GM12878 (cell line): ENCODE measurements at regions not wholly inside any gene's neighbourhood (a gene's known extent, or its start where the extent isn't known, plus 50 kb on each side); places are given as distances from the start of the nearest gene placed in this dataset.

Source experiments
- ATAC-seq: fragments of 200-7000 bp; cut with Tn5 transposase; 3 replicates; pipeline ENCODE4 v1.9.1; 2020; ENCODE audit warnings: mild to moderate bottlenecking, moderate library complexity
- BruUV-seq: library from RNA; stranded (reverse); fragments of 400-500 nt; replicated peaks from 2 replicates; lab custom pipeline; 2021; lab: Mats Ljungman, UMichigan
- CTCF ChIA-PET: fragments of 300-600 bp; sonication (Branson Sonifier 250); formaldehyde crosslinking; extraction: SDS; loops from one replicate; lab custom pipeline; 2021; ENCODE audit warnings: inconsistent platforms; lab: Yijun Ruan, JAX
- POLR2A ChIA-PET: fragments of 350-600 bp; formaldehyde crosslinking; extraction: SDS; loops from one replicate; lab custom pipeline; 2021; ENCODE audit warnings: inconsistent platforms; lab: Charles Lee
- RAD21 ChIA-PET: fragments of 300-600 bp; sonication (Branson Sonifier 250); formaldehyde crosslinking; loops from one replicate; lab custom pipeline; 2023; ENCODE audit warnings: antibody characterized with exemption; ENCODE audit not compliant: unreplicated experiment; lab: Charles Lee
- SMC1A ChIA-PET: fragments of 300-600 bp; sonication (Branson Sonifier 250); formaldehyde crosslinking; loops from one replicate; lab custom pipeline; 2023; ENCODE audit not compliant: unreplicated experiment, uncharacterized antibody; lab: Charles Lee
- DNase-seq: peaks from one replicate; pipeline ENCODE4 v3.0.0-alpha.2; 2011; ENCODE audit warnings: low read depth, low spot score
- FAIRE-seq: peaks from 3 replicates; lab custom pipeline; 2011; peaks lifted over from hg19 to GRCh38; lab: Jason Lieb, UNC
- H2AFZ ChIP-seq: 2 replicates; pipeline ENCODE4 v1.6.0; 2011; ENCODE audit warnings: low read depth, low read length, control low read depth; ENCODE audit not compliant: control insufficient read depth
- H3K27ac ChIP-seq: 2 replicates; pipeline ENCODE4 v1.5.1; 2011; ENCODE audit warnings: control low read depth; ENCODE audit not compliant: control insufficient read depth, insufficient read depth
- H3K27me3 ChIP-seq, 2 experiments: replicated peaks in 1 of 2; 2 replicates each; pipeline versions ENCODE4 v1.6.0 to v1.6.1; 2011; ENCODE audit warnings: low read length in 1 of 2; ENCODE audit not compliant: control insufficient read depth in 2 of 2, insufficient read depth in 2 of 2
- H3K36me3 ChIP-seq, 2 experiments: 2 replicates each; pipeline ENCODE4 v1.5.1; 2011; ENCODE audit warnings: low read length in 1 of 2; ENCODE audit not compliant: control insufficient read depth in 2 of 2, insufficient read depth in 2 of 2
- H3K4me1 ChIP-seq: 2 replicates; pipeline ENCODE4 v1.6.1; 2011; ENCODE audit warnings: mild to moderate bottlenecking, low read length, moderate library complexity, mixed read lengths; ENCODE audit not compliant: control insufficient read depth, insufficient read depth
- H3K4me2 ChIP-seq: 2 replicates; pipeline ENCODE4 v1.6.0; 2011; ENCODE audit warnings: control low read depth; ENCODE audit not compliant: control insufficient read depth, insufficient read depth
- H3K4me3 ChIP-seq: fragments of 200-600 bp; sonication (generic); 2 replicates; pipeline ENCODE4 v1.5.1; 2016
- H3K79me2 ChIP-seq: 2 replicates; pipeline ENCODE4 v1.6.0; 2011; ENCODE audit warnings: low read length; ENCODE audit not compliant: control insufficient read depth, insufficient read depth
- H3K9ac ChIP-seq: 2 replicates; pipeline ENCODE4 v1.8.0; 2011; ENCODE audit warnings: low read length, control low read depth, mixed read lengths; ENCODE audit not compliant: control insufficient read depth, insufficient read depth
- H3K9me3 ChIP-seq: replicated peaks from 3 replicates; pipeline ENCODE4 v1.5.1; 2011; ENCODE audit warnings: mild to moderate bottlenecking, low read length; ENCODE audit not compliant: control insufficient read depth, insufficient read depth
- H4K20me1 ChIP-seq: 2 replicates; pipeline ENCODE4 v1.6.0; 2011; ENCODE audit not compliant: control insufficient read depth, insufficient read depth
- CUX1 ChIP-seq: IDR thresholded peaks from 2 replicates; pipeline ENCODE4 v1.6.1; 2012; ENCODE audit warnings: improper control_type of control experiment, low read depth, low read length; ENCODE audit not compliant: insufficient replicate concordance
- EED ChIP-seq: sonication (generic); IDR thresholded peaks from 2 replicates; pipeline ENCODE4 v1.6.1; 2016; ENCODE audit warnings: antibody characterized with exemption, low read depth
- EP300 ChIP-seq, 2 experiments: fragments of 150-350 bp in 1 of 2; IDR thresholded peaks; 2 replicates each; pipeline ENCODE4 v1.6.1; 2011 to 2012; ENCODE audit warnings: low read depth in 2 of 2, low read length in 2 of 2, borderline replicate concordance in 1 of 2, improper control_type of control experiment in 1 of 2, inconsistent platforms in 1 of 2; ENCODE audit not compliant: control insufficient read depth in 1 of 2
- GATAD2B ChIP-seq: fragments of 450-650 bp; conservative IDR thresholded peaks from 2 replicates; pipeline ENCODE4 v1.6.1; 2017; ENCODE audit warnings: low read depth, mild to moderate bottlenecking, moderate library complexity
- MAX ChIP-seq: IDR thresholded peaks from 2 replicates; pipeline ENCODE4 v1.6.1; 2012; ENCODE audit warnings: low read depth, low read length, improper control_type of control experiment
- MYB ChIP-seq: fragments of 150-350 bp; IDR thresholded peaks from 2 replicates; pipeline ENCODE4 v1.6.1; 2014; ENCODE audit warnings: mild to moderate bottlenecking, low read depth, low read length, borderline replicate concordance
- RAD51 ChIP-seq: fragments of 450-650 bp; IDR thresholded peaks from 2 replicates; pipeline ENCODE4 v1.6.1; 2016; ENCODE audit warnings: moderate library complexity, mild to moderate bottlenecking, inconsistent platforms
- SMARCA5 ChIP-seq: fragments of 450-650 bp; IDR thresholded peaks from 2 replicates; pipeline ENCODE4 v1.6.1; 2017; ENCODE audit warnings: mild to moderate bottlenecking
- SMC3 ChIP-seq: IDR thresholded peaks from 2 replicates; pipeline ENCODE4 v1.6.1; 2011; ENCODE audit warnings: low read length, improper control_type of control experiment, borderline replicate concordance
- SREBF1 ChIP-seq: IDR thresholded peaks from 2 replicates; pipeline ENCODE4 v1.6.1; 2012; ENCODE audit warnings: mild to moderate bottlenecking, low read length
- USF1 ChIP-seq: IDR thresholded peaks from 2 replicates; pipeline ENCODE4 v1.6.1; 2011; ENCODE audit warnings: borderline replicate concordance, low read depth, mild to moderate bottlenecking, moderate library complexity, mixed read lengths, low read length; ENCODE audit not compliant: insufficient read depth; ENCODE audit errors: extremely low read length
- WGBS: methylation state at CpG from one replicate; pipeline ENCODE4 v1.1.6; 2016; ENCODE audit warnings: low lambda C conversion rate; ENCODE audit not compliant: insufficient replicate concordance, insufficient coverage; ENCODE audit errors: missing lambda C conversion rate; 5-methylcytosine and 5-hydroxymethylcytosine counted together
- in situ Hi-C: fragments of 300-500 bp; cut with MboI; formaldehyde crosslinking; loops from 9 replicates; pipeline ENCODE4 v1.14.3; 2018; ENCODE audit warnings: mixed read lengths
- intact Hi-C: fragments of 100-400 bp; cut with micrococcal nuclease; formaldehyde crosslinking; loops from one replicate; pipeline ENCODE4 v1.14.2; 2022; ENCODE audit not compliant: unreplicated experiment

GRCh38 chr11:122273476-122274191 lies 157.6 kb upstream of the BLID start:
- no peaks in the 10 kb centered on the region for H3K27me3 ChIP-seq
- no peaks in the 10 kb centered on the region for H3K9me3 ChIP-seq
- no peak overlapping the region for H2AFZ ChIP-seq
- ChIA-PET SMC1A (no interaction called here), CTCF (no interaction called here), POLR2A (no interaction called here), RAD21 (no interaction called here)
- 11% methylated on average over 3 of the region's 3 CpGs for WGBS
- intact Hi-C loops (no loop called here), in situ Hi-C loops (no loop called here)
- H3K36me3 ChIP-seq = no peaks in the 10 kb centered on the region
- H4K20me1 ChIP-seq = no peaks in the 10 kb centered on the region
- H3K27ac ChIP-seq = no peak overlapping the region
- BruUV-seq = no TSS peak
- FAIRE-seq (no peak), DNase-seq (no peak), ATAC-seq (no peak)
- no peak overlapping the region for H3K4me2 ChIP-seq
- H3K9ac ChIP-seq = no peak overlapping the region
- no peaks in the 10 kb centered on the region for H3K79me2 ChIP-seq
- no peaks in the 10 kb centered on the region for H3K4me1 ChIP-seq
- H3K4me3 ChIP-seq = no peak overlapping the region
- no peak for TF ChIP-seq SREBF1
- TF ChIP-seq EP300 (IDR thresholded peaks at IDR 0.05; ENCODE audit: borderline replicate concordance in 1 of 2, control insufficient read depth in 1 of 2, low read depth in 2 of 2, low read length in 2 of 2) = no peak
- TF ChIP-seq GATAD2B = no peak
- no peak for TF ChIP-seq RAD51
- no peak for TF ChIP-seq USF1
- no peak for TF ChIP-seq SMC3
- TF ChIP-seq SMARCA5 = no peak
- TF ChIP-seq MYB = no peak
- TF ChIP-seq EED = no peak
- no peak for TF ChIP-seq CUX1
- no peak for TF ChIP-seq MAX
- TF ChIP-seq, all 136 proteins: peak for 0
